ENCODE measurements at regions not wholly inside any gene's neighbourhood (a gene's known extent, or its start where the extent isn't known, plus 50 kb on each side); places are given as distances from the start of the nearest gene placed in this dataset.
"Not testable (repeated sequence)": the region's sequence is repeated elsewhere in the genome, so short reads cannot be mapped to it uniquely, and the experiment has no call there.

- no peak for DNase-seq
- ATAC-seq = no peak
- no peaks in the 10 kb centered on the region for H3K36me3 Mint-ChIP-seq
Observed at GRCh38 chr11:96707273-96707672, 317.5 kb downstream of the JRKL start.

GRCh38 chr11:96708219-96708878 lies 318.5 kb downstream of the JRKL start:
- ATAC-seq = no peak
- no peak for DNase-seq
- Mint-ChIP-seq H3K4me3 (no peak overlapping the region), H3K4me1 (no peaks in the 10 kb centered on the region), H3K27ac (no peak overlapping the region), H3K36me3 (no peaks in the 10 kb centered on the region), H3K9me3 (ENCODE audit: low read depth) (no peaks in the 10 kb centered on the region), H3K27me3 (no peaks in the 10 kb centered on the region)
- CTCF ChIA-PET = no interaction called here

More at GRCh38 chr11:96707273-96707672, 317.5 kb downstream of the JRKL start:
- H3K27ac Mint-ChIP-seq = no peak overlapping the region
- no peak overlapping the region for H3K4me3 Mint-ChIP-seq
- no peaks in the 10 kb centered on the region for H3K27me3 Mint-ChIP-seq
- H3K9me3 Mint-ChIP-seq (ENCODE audit: low read depth) = no peaks in the 10 kb centered on the region
- H3K4me1 Mint-ChIP-seq = no peaks in the 10 kb centered on the region
- CTCF ChIA-PET = no interaction called here

GRCh38 chr11:96713301-96713700 lies 323.5 kb downstream of the JRKL start:
- H3K9me3 Mint-ChIP-seq (ENCODE audit: low read depth) = peaks cover 3% of the 10 kb centered on the region
- no peaks in the 10 kb centered on the region for H3K36me3 Mint-ChIP-seq
- no peaks in the 10 kb centered on the region for H3K27me3 Mint-ChIP-seq
- CTCF ChIA-PET = no interaction called here
- no peak for ATAC-seq
- H3K27ac Mint-ChIP-seq = no peak overlapping the region
- DNase-seq = no peak
- H3K4me3 Mint-ChIP-seq = no peak overlapping the region
- no peaks in the 10 kb centered on the region for H3K4me1 Mint-ChIP-seq

- CTCF ChIA-PET = no interaction called here
- H3K9me3 Mint-ChIP-seq (ENCODE audit: low read depth) = peaks cover 3% of the 10 kb centered on the region
- no peak overlapping the region for H3K4me3 Mint-ChIP-seq
- ATAC-seq (no peak), DNase-seq (no peak)
- no peaks in the 10 kb centered on the region for H3K4me1 Mint-ChIP-seq
- H3K27ac Mint-ChIP-seq = no peak overlapping the region
- no peaks in the 10 kb centered on the region for H3K36me3 Mint-ChIP-seq
- no peaks in the 10 kb centered on the region for H3K27me3 Mint-ChIP-seq
Observed at GRCh38 chr11:96714689-96715088, 324.9 kb downstream of the JRKL start.

GRCh38 chr11:96715208-96715607 lies 325.4 kb downstream of the JRKL start:
- H3K36me3 Mint-ChIP-seq = no peaks in the 10 kb centered on the region
- H3K4me3 Mint-ChIP-seq = no peak overlapping the region
- no peaks in the 10 kb centered on the region for H3K4me1 Mint-ChIP-seq
- DNase-seq = no peak
- CTCF ChIA-PET = no interaction called here
- ATAC-seq = no peak
- peaks cover 3% of the 10 kb centered on the region for H3K9me3 Mint-ChIP-seq (ENCODE audit: low read depth)
- no peaks in the 10 kb centered on the region for H3K27me3 Mint-ChIP-seq
- H3K27ac Mint-ChIP-seq = no peak overlapping the region

- Mint-ChIP-seq H3K9me3 (ENCODE audit: low read depth) (peaks cover 4% of the 10 kb centered on the region), H3K27me3 (no peaks in the 10 kb centered on the region), H3K4me3 (no peak overlapping the region), H3K36me3 (no peaks in the 10 kb centered on the region), H3K4me1 (no peaks in the 10 kb centered on the region), H3K27ac (no peak overlapping the region)
- no peak for DNase-seq
- CTCF ChIA-PET = interaction anchor here (0.7 kb wide), 1 partner anchor 1144 kb away, joined by 3 read pairs; no protein-coding TSS in a partner anchor
- no peak for ATAC-seq
Observed at GRCh38 chr11:96736601-96737000, 346.8 kb downstream of the JRKL start.

GRCh38 chr11:96738311-96738710 lies 348.5 kb downstream of the JRKL start:
- Mint-ChIP-seq H3K4me1 (no peaks in the 10 kb centered on the region), H3K4me3 (no peak overlapping the region), H3K27me3 (no peaks in the 10 kb centered on the region), H3K27ac (no peak overlapping the region), H3K36me3 (no peaks in the 10 kb centered on the region), H3K9me3 (ENCODE audit: low read depth) (peaks cover 4% of the 10 kb centered on the region)
- CTCF ChIA-PET = no interaction called here
- DNase-seq (no peak), ATAC-seq (no peak)

- no peaks in the 10 kb centered on the region for H3K27me3 Mint-ChIP-seq
- H3K4me1 Mint-ChIP-seq = no peaks in the 10 kb centered on the region
- no peak overlapping the region for H3K4me3 Mint-ChIP-seq
- H3K36me3 Mint-ChIP-seq = no peaks in the 10 kb centered on the region
- H3K27ac Mint-ChIP-seq = no peak overlapping the region
- no peak for ATAC-seq
- CTCF ChIA-PET = no interaction called here
- no peak for DNase-seq
- H3K9me3 Mint-ChIP-seq (ENCODE audit: low read depth) = peaks cover 6% of the 10 kb centered on the region
Observed at GRCh38 chr11:96741068-96741467, 351.3 kb downstream of the JRKL start.

GRCh38 chr11:96744697-96745096 lies 354.9 kb downstream of the JRKL start:
- no peak for ATAC-seq
- Mint-ChIP-seq H3K27me3 (no peaks in the 10 kb centered on the region), H3K9me3 (ENCODE audit: low read depth) (peaks cover 3% of the 10 kb centered on the region), H3K4me3 (no peak overlapping the region), H3K4me1 (no peaks in the 10 kb centered on the region), H3K36me3 (no peaks in the 10 kb centered on the region), H3K27ac (no peak overlapping the region)
- no peak for DNase-seq
- CTCF ChIA-PET = no interaction called here

GRCh38 chr11:96748639-96749370 lies 359.0 kb downstream of the JRKL start:
- Mint-ChIP-seq H3K27me3 (no peaks in the 10 kb centered on the region), H3K9me3 (ENCODE audit: low read depth) (peaks cover 3% of the 10 kb centered on the region), H3K4me3 (no peak overlapping the region), H3K4me1 (no peaks in the 10 kb centered on the region), H3K27ac (no peak overlapping the region), H3K36me3 (no peaks in the 10 kb centered on the region)
- CTCF ChIA-PET = no interaction called here
- no peak for ATAC-seq
- DNase-seq = no peak

GRCh38 chr11:96751807-96752206 lies 362.0 kb downstream of the JRKL start:
- CTCF ChIA-PET; ATAC-seq; H3K27me3 Mint-ChIP-seq; DNase-seq; H3K36me3 Mint-ChIP-seq; H3K27ac Mint-ChIP-seq; H3K4me3 Mint-ChIP-seq; H3K9me3 Mint-ChIP-seq (ENCODE audit: low read depth); H3K4me1 Mint-ChIP-seq: not testable (repeated sequence)

GRCh38 chr11:96752221-96752620 lies 362.4 kb downstream of the JRKL start:
- Mint-ChIP-seq H3K36me3 (no peaks in the 10 kb centered on the region), H3K27ac (no peak overlapping the region), H3K4me1 (no peaks in the 10 kb centered on the region), H3K9me3 (ENCODE audit: low read depth) (peaks cover 4% of the 10 kb centered on the region), H3K4me3 (no peak overlapping the region), H3K27me3 (no peaks in the 10 kb centered on the region)
- ATAC-seq = no peak
- CTCF ChIA-PET = no interaction called here
- DNase-seq = no peak

- H3K27ac Mint-ChIP-seq = no peak overlapping the region
- CTCF ChIA-PET = no interaction called here
- ATAC-seq (no peak), DNase-seq (no peak)
- no peaks in the 10 kb centered on the region for H3K4me1 Mint-ChIP-seq
- H3K4me3 Mint-ChIP-seq = no peak overlapping the region
- H3K36me3 Mint-ChIP-seq = no peaks in the 10 kb centered on the region
- no peaks in the 10 kb centered on the region for H3K27me3 Mint-ChIP-seq
- peaks cover 4% of the 10 kb centered on the region for H3K9me3 Mint-ChIP-seq (ENCODE audit: low read depth)
Observed at GRCh38 chr11:96753997-96754396, 364.2 kb downstream of the JRKL start.

- CTCF ChIA-PET = no interaction called here
- no peak for DNase-seq
- Mint-ChIP-seq H3K4me3 (no peak overlapping the region), H3K27me3 (no peaks in the 10 kb centered on the region), H3K4me1 (no peaks in the 10 kb centered on the region), H3K27ac (no peak overlapping the region), H3K36me3 (no peaks in the 10 kb centered on the region), H3K9me3 (ENCODE audit: low read depth) (peaks cover 4% of the 10 kb centered on the region)
- ATAC-seq = no peak
Observed at GRCh38 chr11:96755209-96755608, 365.4 kb downstream of the JRKL start.

Data from activated CD8-positive, alpha-beta memory T cell treated with anti-CD3 and anti-CD28 coated beads, Interleukin-2, amount 10 ng/mL, durations not matched to agents 7 days and 5 days (primary cell).